ENCODE measurements at regions not wholly inside any gene's neighbourhood (a gene's known extent, or its start where the extent isn't known, plus 50 kb on each side); places are given as distances from the start of the nearest gene placed in this dataset.

GRCh38 chr7:25895792-25896171 is 256.2 kb upstream of the NFE2L3 start:
- peaks cover 21 to 23% (median 23%) of the 10 kb centered on the region in 3 donors for H3K4me1 Mint-ChIP-seq
- no peaks in the 10 kb centered on the region for H3K36me3 Mint-ChIP-seq
- H3K9me3 Mint-ChIP-seq = no peaks in the 10 kb centered on the region
- no peak overlapping the region for H3K27ac Mint-ChIP-seq
- H3K27me3 Mint-ChIP-seq = peaks cover 38% of the 10 kb centered on the region
- peak overlapping the region in 2 of 4 donors; percentile 57 to 59 for H3K4me3 Mint-ChIP-seq

DNA sequence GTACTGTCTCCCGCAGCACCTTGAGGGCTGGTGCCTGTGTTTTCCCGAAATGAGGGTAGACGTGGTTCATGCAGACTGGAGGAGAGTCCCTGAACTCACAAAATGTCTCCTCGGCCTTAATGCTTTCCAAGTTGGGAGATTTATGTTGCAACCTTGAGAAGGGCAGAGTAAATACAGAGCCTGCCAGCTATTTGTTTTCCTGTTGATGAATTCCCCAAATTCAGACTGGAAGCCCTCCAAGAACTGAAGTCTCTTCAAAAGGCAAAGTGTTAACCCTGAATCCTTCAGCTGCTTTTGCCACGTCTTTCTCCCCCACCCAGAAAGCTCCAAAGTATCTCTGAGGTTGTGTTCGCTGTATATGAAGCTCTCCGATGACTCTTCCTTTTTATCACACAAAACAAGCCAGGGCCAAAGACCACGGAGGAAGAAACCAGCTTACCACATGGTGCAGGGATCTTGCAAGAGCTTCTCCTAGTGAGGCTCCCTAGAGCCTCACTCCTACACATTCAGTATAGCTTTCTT is 254.7 kb upstream of the NFE2L3 start:
- peaks cover 21 to 23% (median 23%) of the 10 kb centered on the region in 3 donors for H3K4me1 Mint-ChIP-seq
- no peaks in the 10 kb centered on the region for H3K9me3 Mint-ChIP-seq
- H3K27ac Mint-ChIP-seq = peak overlapping the region in 1 of 3 donors; percentile 7
- no peaks in the 10 kb centered on the region for H3K36me3 Mint-ChIP-seq
- no peak overlapping the region for H3K4me3 Mint-ChIP-seq
- peaks cover 34% of the 10 kb centered on the region for H3K27me3 Mint-ChIP-seq

DNA sequence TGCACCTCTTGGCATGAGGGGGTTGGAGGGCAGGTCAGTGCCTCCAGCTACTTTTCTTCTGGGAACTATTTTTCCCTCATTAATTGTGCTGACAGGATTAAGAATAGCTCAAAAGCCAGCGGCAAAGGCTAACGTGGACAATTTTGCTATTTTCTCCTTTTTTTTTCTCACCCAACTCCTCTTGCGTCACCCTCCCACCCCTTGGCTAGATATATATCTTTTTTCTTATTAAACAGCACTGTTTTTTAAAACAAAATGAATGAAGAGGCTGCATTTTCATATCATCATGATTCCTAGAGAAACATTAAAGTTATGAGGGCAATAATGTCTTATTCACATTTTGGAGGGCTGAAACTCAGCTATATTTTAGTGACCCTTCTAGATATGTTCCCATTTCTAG is 251.8 kb upstream of the NFE2L3 start:
- no peaks in the 10 kb centered on the region for H3K36me3 Mint-ChIP-seq
- H3K4me1 Mint-ChIP-seq = peaks cover 3 to 5% (median 5%) of the 10 kb centered on the region in 3 donors
- no peaks in the 10 kb centered on the region for H3K9me3 Mint-ChIP-seq
- peaks cover 18% of the 10 kb centered on the region for H3K27me3 Mint-ChIP-seq
- H3K27ac Mint-ChIP-seq = no peak overlapping the region
- H3K4me3 Mint-ChIP-seq = no peak overlapping the region

- no peak overlapping the region for H3K4me3 Mint-ChIP-seq
- H3K36me3 Mint-ChIP-seq = no peaks in the 10 kb centered on the region
- H3K27ac Mint-ChIP-seq = no peak overlapping the region
- H3K27me3 Mint-ChIP-seq = peaks cover 13% of the 10 kb centered on the region
- H3K9me3 Mint-ChIP-seq = no peaks in the 10 kb centered on the region
- peaks cover 1 to 3% (median 2%) of the 10 kb centered on the region in 3 donors for H3K4me1 Mint-ChIP-seq
Observed at GRCh38 chr7:25900877-25901276, 251.1 kb upstream of the NFE2L3 start.

- H3K27ac Mint-ChIP-seq = no peak overlapping the region
- peaks cover 11% of the 10 kb centered on the region for H3K27me3 Mint-ChIP-seq
- H3K9me3 Mint-ChIP-seq = no peaks in the 10 kb centered on the region
- no peaks in the 10 kb centered on the region for H3K36me3 Mint-ChIP-seq
- no peak overlapping the region for H3K4me3 Mint-ChIP-seq
- H3K4me1 Mint-ChIP-seq = no peaks in the 10 kb centered on the region
Observed at GRCh38 chr7:25901658-25902057, 250.3 kb upstream of the NFE2L3 start.

- H3K27ac Mint-ChIP-seq = no peak overlapping the region
- H3K4me3 Mint-ChIP-seq = no peak overlapping the region
- H3K27me3 Mint-ChIP-seq = no peaks in the 10 kb centered on the region
- H3K36me3 Mint-ChIP-seq = peaks cover 3% of the 10 kb centered on the region
- no peaks in the 10 kb centered on the region for H3K9me3 Mint-ChIP-seq
- H3K4me1 Mint-ChIP-seq = no peaks in the 10 kb centered on the region
Observed at GRCh38 chr7:25906003-25906402, 246.0 kb upstream of the NFE2L3 start.

GRCh38 chr7:25906760-25907159 is 245.2 kb upstream of the NFE2L3 start:
- H3K36me3 Mint-ChIP-seq = peaks cover 3% of the 10 kb centered on the region

DNA sequence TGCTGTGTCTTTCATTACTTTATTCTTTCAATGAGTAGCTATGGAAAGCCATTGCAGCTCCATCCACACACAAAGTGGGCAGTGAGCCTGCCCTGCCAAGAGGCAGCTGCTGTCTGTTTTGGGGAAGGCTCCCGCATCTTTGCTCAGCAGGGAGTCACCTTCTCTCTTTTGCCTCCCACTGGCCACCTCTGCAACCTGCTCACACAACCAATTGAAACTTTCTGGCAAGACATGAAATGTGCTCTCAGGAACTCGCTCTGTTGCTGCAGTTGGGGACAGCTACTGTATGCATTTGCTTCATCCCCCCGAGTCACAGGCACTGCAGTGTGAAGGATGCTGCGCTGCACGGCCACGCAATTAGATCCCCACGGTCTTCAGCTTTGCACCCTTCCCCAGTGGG is 244.8 kb upstream of the NFE2L3 start:
- Mint-ChIP-seq H3K27me3 (no peaks in the 10 kb centered on the region), H3K9me3 (no peaks in the 10 kb centered on the region), H3K27ac (no peak overlapping the region), H3K4me1 (no peaks in the 10 kb centered on the region), H3K36me3 (peaks cover 3% of the 10 kb centered on the region), H3K4me3 (no peak overlapping the region)

More at GRCh38 chr7:25906760-25907159, 245.2 kb upstream of the NFE2L3 start:
- Mint-ChIP-seq H3K27ac (no peak overlapping the region), H3K9me3 (no peaks in the 10 kb centered on the region), H3K27me3 (no peaks in the 10 kb centered on the region), H3K4me1 (no peaks in the 10 kb centered on the region), H3K4me3 (no peak overlapping the region)

GRCh38 chr7:25907731-25908130 is 244.3 kb upstream of the NFE2L3 start:
- Mint-ChIP-seq H3K9me3 (no peaks in the 10 kb centered on the region), H3K4me3 (no peak overlapping the region), H3K27me3 (no peaks in the 10 kb centered on the region), H3K36me3 (peaks cover 3% of the 10 kb centered on the region), H3K27ac (no peak overlapping the region), H3K4me1 (no peaks in the 10 kb centered on the region)

DNA sequence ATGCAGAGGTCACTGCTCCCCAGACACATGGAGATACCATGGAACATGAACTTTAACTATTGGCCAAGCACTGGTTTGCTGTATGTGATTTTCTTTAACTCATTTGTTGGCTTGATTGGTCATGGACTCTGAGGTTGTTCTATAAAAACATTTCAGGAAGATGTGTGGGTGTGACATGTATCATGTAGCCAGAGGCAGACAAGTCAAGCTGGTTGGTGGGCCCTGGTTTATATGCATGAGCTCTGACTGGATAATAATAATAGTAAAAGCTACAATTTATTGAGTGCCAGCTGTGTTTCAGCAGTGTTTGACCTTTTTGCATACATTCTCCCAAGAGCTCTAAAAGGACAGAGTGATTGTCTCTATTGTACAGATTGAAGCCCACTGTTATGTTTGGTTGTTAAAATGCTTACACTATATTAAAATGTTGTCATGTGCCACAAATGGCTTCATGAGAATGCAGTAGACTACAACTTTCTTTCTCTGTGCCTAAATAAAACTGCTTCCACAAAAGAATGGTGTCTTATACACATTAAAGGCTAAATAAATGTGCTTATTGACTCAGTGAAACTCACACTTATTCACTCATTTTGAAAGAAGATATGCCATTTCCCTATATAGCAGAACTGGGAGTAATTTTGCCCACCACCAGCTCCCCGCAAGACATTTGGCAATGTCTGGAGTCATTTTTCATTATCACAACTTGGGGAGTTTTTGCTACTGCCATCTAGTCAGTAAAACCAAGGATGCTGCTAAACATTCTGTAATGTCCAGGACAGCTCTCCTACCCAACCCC is 243.6 kb upstream of the NFE2L3 start:
- H3K36me3 Mint-ChIP-seq = peaks cover 3% of the 10 kb centered on the region
- H3K27ac Mint-ChIP-seq = no peak overlapping the region
- no peaks in the 10 kb centered on the region for H3K27me3 Mint-ChIP-seq
- no peaks in the 10 kb centered on the region for H3K9me3 Mint-ChIP-seq
- H3K4me3 Mint-ChIP-seq = no peak overlapping the region
- no peaks in the 10 kb centered on the region for H3K4me1 Mint-ChIP-seq

DNA sequence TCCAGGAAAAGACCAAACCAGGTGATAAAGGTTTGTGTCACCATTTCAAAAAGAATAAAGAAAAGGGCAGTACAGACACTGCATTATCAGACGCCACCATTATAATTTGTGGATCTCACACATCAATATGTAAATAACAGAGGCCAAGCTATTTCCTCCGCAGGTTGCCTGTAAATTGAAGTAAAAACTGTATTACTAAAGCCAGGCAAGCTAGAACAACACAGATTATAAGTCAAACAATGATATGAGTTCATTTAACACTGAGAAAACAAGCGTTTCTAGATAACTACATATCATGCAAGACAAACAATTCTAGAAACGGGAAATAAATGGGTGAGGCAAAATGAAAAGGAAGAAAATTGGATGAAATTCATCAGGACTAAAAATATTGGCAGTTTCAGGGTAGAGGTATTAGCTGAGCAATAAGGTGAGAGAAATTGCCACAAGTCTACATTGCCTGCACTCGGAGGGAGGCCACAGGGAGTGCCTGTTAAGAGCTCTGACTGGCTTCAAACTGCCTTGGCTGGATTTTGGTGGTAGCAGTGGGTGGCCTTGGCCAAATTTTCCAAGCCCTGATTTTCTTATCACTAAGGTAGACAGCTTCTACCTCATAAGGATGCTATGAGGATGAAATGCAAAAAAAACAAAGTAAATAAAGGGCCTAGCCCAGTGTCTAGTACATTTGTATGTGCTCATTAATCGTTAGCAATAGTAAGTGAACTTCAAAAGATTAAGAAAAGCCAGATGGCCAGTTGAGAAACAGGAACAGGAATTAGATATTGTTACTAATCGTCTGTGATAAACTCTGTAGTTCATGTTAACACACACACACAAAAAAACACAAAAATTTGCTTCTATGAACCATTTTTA is 240.0 kb upstream of the NFE2L3 start:
- H3K4me3 Mint-ChIP-seq = no peak overlapping the region
- H3K36me3 Mint-ChIP-seq = peaks cover 3% of the 10 kb centered on the region
- H3K27ac Mint-ChIP-seq = no peak overlapping the region
- peaks cover 0 to 1% (median 0%) of the 10 kb centered on the region in 3 donors for H3K9me3 Mint-ChIP-seq
- H3K4me1 Mint-ChIP-seq = no peaks in the 10 kb centered on the region
- peaks cover 1% of the 10 kb centered on the region for H3K27me3 Mint-ChIP-seq

- H3K9me3 Mint-ChIP-seq = peaks cover 0 to 8% (median 5%) of the 10 kb centered on the region in 3 donors
- no peak overlapping the region for H3K27ac Mint-ChIP-seq
Observed at GRCh38 chr7:25913598-25914224, 238.3 kb upstream of the NFE2L3 start.

DNA sequence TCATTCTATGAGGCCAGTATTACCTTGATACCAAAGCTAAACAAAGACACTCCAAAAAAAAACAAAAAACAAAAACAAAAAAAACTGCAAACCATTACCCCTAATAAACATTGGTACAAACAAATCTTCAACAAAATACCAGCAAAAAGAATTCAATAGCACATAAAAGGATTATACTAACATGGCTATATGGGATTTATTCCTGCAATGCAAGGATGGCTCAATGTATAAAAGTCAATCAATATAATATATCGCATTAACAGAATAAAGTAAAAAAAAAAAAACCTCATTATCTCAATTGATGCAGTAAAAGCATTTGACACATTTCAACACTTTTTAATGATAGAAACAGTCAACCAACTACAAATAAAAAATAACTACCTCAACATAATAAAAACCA is 233.3 kb upstream of the NFE2L3 start:
- Mint-ChIP-seq H3K4me1 (no peaks in the 10 kb centered on the region), H3K9me3 (peaks cover 0 to 11% (median 7%) of the 10 kb centered on the region in 3 donors), H3K4me3 (peak overlapping the region in 1 of 4 donors; percentile 65), H3K36me3 (peaks cover 1% of the 10 kb centered on the region), H3K27ac (no peak overlapping the region), H3K27me3 (peaks cover 1% of the 10 kb centered on the region)

More at GRCh38 chr7:25913598-25914224, 238.3 kb upstream of the NFE2L3 start:
- Mint-ChIP-seq H3K4me3 (no peak overlapping the region), H3K4me1 (no peaks in the 10 kb centered on the region), H3K27me3 (peaks cover 1% of the 10 kb centered on the region), H3K36me3 (peaks cover under 1% of the 10 kb centered on the region)

- Mint-ChIP-seq H3K36me3 (peaks cover 1% of the 10 kb centered on the region), H3K4me1 (no peaks in the 10 kb centered on the region), H3K27me3 (peaks cover 6% of the 10 kb centered on the region), H3K4me3 (no peak overlapping the region), H3K27ac (no peak overlapping the region), H3K9me3 (peaks cover 0 to 10% (median 6%) of the 10 kb centered on the region in 3 donors)
Observed at GRCh38 chr7:25922296-25922695, 229.7 kb upstream of the NFE2L3 start.
